ENCODE measurements at regions not wholly inside any gene's neighbourhood (a gene's known extent, or its start where the extent isn't known, plus 50 kb on each side); places are given as distances from the start of the nearest gene placed in this dataset.

GRCh38 chr17:33514369-33514768, 221.3 kb upstream of the ASIC2 start:
- TF ChIP-seq CTCF (conservative IDR thresholded peaks at IDR 0.05) (no peak), ZFX (IDR thresholded peaks at IDR 0.05) (no peak)
